Endothelial cell of umbilical vein (primary cell): ENCODE measurements at regions not wholly inside any gene's neighbourhood (a gene's known extent, or its start where the extent isn't known, plus 50 kb on each side); places are given as distances from the start of the nearest gene placed in this dataset.

Experiments
- BruUV-seq: library from RNA; stranded (reverse); fragments of 400-500 nt; replicated peaks from 2 replicates; lab custom pipeline; 2021; lab: Mats Ljungman, UMichigan
- CTCF ChIA-PET: fragments of 300-600, 350-600 bp; sonication (Branson Sonifier 250); formaldehyde crosslinking; loops from one replicate; lab custom pipeline; 2021; ENCODE audit warnings: antibody characterized with exemption, inconsistent platforms; lab: Charles Lee
- POLR2A ChIA-PET: fragments of 300-600, 350-600 bp; sonication (Branson Sonifier 250); formaldehyde crosslinking; loops from one replicate; lab custom pipeline; 2021; ENCODE audit warnings: antibody characterized with exemption, inconsistent platforms; lab: Charles Lee
- DNase-seq: peaks from one replicate; pipeline ENCODE4 v3.0.0-alpha.2; 2011; ENCODE audit warnings: low read depth, low spot score
- FAIRE-seq: peaks from 2 replicates; lab custom pipeline; 2011; peaks lifted over from hg19 to GRCh38; lab: Jason Lieb, UNC
- H2AFZ ChIP-seq: 2 replicates; pipeline ENCODE4 v1.6.0; 2012; ENCODE audit warnings: low read depth, low read length, control low read depth, inconsistent platforms
- H3K27ac ChIP-seq: 2 replicates; pipeline ENCODE4 v1.5.1; 2011; ENCODE audit warnings: low read depth, mild to moderate bottlenecking, control low read depth, low read length, moderate library complexity; ENCODE audit not compliant: insufficient read depth
- H3K27me3 ChIP-seq, 2 experiments: 2 replicates each; pipeline versions ENCODE4 v1.6.0 to v1.6.1; 2011; ENCODE audit warnings: low read length in 2 of 2, mixed read lengths in 1 of 2; ENCODE audit not compliant: control insufficient read depth in 2 of 2, insufficient read depth in 2 of 2
- H3K36me3 ChIP-seq, 2 experiments: 2 replicates in 1 of 2; 3 replicates in 1 of 2; pipeline ENCODE4 v1.5.1; 2011; ENCODE audit warnings: low read length in 2 of 2, mild to moderate bottlenecking in 1 of 2, moderate library complexity in 1 of 2; ENCODE audit not compliant: control insufficient read depth in 2 of 2, insufficient read depth in 2 of 2; ENCODE audit errors: extremely low read depth in 1 of 2
- H3K4me1 ChIP-seq: 3 replicates; pipeline ENCODE4 v1.5.1; 2011; ENCODE audit warnings: mild to moderate bottlenecking, low read length; ENCODE audit not compliant: control insufficient read depth, insufficient read depth; ENCODE audit errors: extremely low read depth
- H3K4me2 ChIP-seq: 2 replicates; pipeline ENCODE4 v1.6.1; 2011; ENCODE audit warnings: low read length, control low read depth, mixed read lengths; ENCODE audit not compliant: insufficient read depth
- H3K4me3 ChIP-seq, 3 experiments: fragments of 200-600 bp in 1 of 3; sonication (generic), shearing (Covaris generic) in 1 of 3; replicated peaks in 1 of 3; 2 replicates each; pipeline ENCODE4 v1.5.1; 2011 to 2016; ENCODE audit warnings: control low read depth in 3 of 3, low read length in 3 of 3, mild to moderate bottlenecking in 2 of 3, inconsistent platforms in 1 of 3, low read depth in 1 of 3, moderate library complexity in 1 of 3; ENCODE audit not compliant: insufficient read depth in 1 of 3
- H3K79me2 ChIP-seq: 2 replicates; pipeline ENCODE4 v1.6.0; 2012; ENCODE audit warnings: low read length, inconsistent platforms; ENCODE audit not compliant: control insufficient read depth, insufficient read depth
- H3K9ac ChIP-seq: replicated peaks from 2 replicates; pipeline ENCODE3; 2011; ENCODE audit warnings: low read length, control low read depth; ENCODE audit not compliant: insufficient read depth; ENCODE audit errors: extremely low read depth
- H3K9me1 ChIP-seq: replicated peaks from 3 replicates; pipeline ENCODE4 v1.6.0; 2011; ENCODE audit warnings: mild to moderate bottlenecking, low read length; ENCODE audit not compliant: control insufficient read depth, insufficient read depth; ENCODE audit errors: extremely low read depth
- H3K9me3 ChIP-seq: replicated peaks from 2 replicates; pipeline ENCODE4 v1.5.1; 2012; ENCODE audit warnings: low read length, inconsistent platforms; ENCODE audit not compliant: control insufficient read depth, insufficient read depth
- H4K20me1 ChIP-seq: replicated peaks from 2 replicates; pipeline ENCODE3; 2011; ENCODE audit warnings: mild to moderate bottlenecking, low read length; ENCODE audit not compliant: control insufficient read depth, insufficient read depth; ENCODE audit errors: extremely low read depth
- EZH2 ChIP-seq: IDR thresholded peaks from 2 replicates; pipeline ENCODE4 v1.6.1; 2012; ENCODE audit warnings: borderline replicate concordance, low read depth, mild to moderate bottlenecking, moderate library complexity, low read length, inconsistent platforms; ENCODE audit not compliant: severe bottlenecking
- FOS ChIP-seq: IDR thresholded peaks from 2 replicates; pipeline ENCODE4 v1.6.1; 2011; ENCODE audit warnings: mild to moderate bottlenecking, low read length, moderate library complexity, borderline replicate concordance; ENCODE audit not compliant: insufficient read depth
- GATA2 ChIP-seq: IDR thresholded peaks from 2 replicates; pipeline ENCODE4 v1.7.0; 2011; ENCODE audit warnings: low read depth, mild to moderate bottlenecking, moderate library complexity, mixed read lengths, low read length; ENCODE audit not compliant: insufficient read length, insufficient read depth
- JUN ChIP-seq: IDR thresholded peaks from 2 replicates; pipeline ENCODE4 v1.6.1; 2011; ENCODE audit warnings: borderline replicate concordance, low read depth; ENCODE audit not compliant: insufficient read length, insufficient read depth
- MYC ChIP-seq: IDR thresholded peaks from one replicate; pipeline ENCODE4 v1.6.1; 2011; ENCODE audit warnings: mild to moderate bottlenecking, low read depth, low read length
- POLR2A ChIP-seq: IDR thresholded peaks from 2 replicates; pipeline ENCODE4 v1.6.1; 2012; ENCODE audit warnings: low read depth, mild to moderate bottlenecking, control low read depth, low read length
- POLR2AphosphoS5 ChIP-seq: IDR thresholded peaks from 2 replicates; pipeline ENCODE4 v1.6.1; 2012; ENCODE audit warnings: low read depth, mild to moderate bottlenecking, control low read depth, low read length, moderate library complexity; ENCODE audit not compliant: insufficient read depth
- dilution Hi-C: fragments of 300-500 bp; cut with MboI; formaldehyde crosslinking; loops from one replicate; pipeline ENCODE4 v1.15.0; 2019; ENCODE audit warnings: low sequenced_read_pairs; ENCODE audit not compliant: extremely low pct_ligation_motif_present
- intact Hi-C: fragments of 100-400 bp; cut with micrococcal nuclease; formaldehyde crosslinking; loops from one replicate; pipeline ENCODE4 v1.10.0; 2022
- TF ChIP-seq, protein P1 (sequence below), 2 donors: IDR thresholded peaks; 1 replicate in 1 of 2; 2 replicates in 1 of 2; pipeline ENCODE4 v1.5.1; 2011; ENCODE audit warnings: low read length in 2 of 2, mild to moderate bottlenecking in 2 of 2, moderate library complexity in 2 of 2, control low read depth in 1 of 2, inconsistent platforms in 1 of 2, low read depth in 1 of 2; ENCODE audit not compliant: insufficient read depth in 1 of 2; ENCODE audit errors: extremely low read depth in 1 of 2
- TF ChIP-seq, protein P2 (sequence below): IDR thresholded peaks from 2 replicates; pipeline ENCODE4 v1.6.1; 2011; ENCODE audit not compliant: insufficient read depth, insufficient read length

GRCh38 chr2:187988348-187988747, 303.3 kb upstream of the GULP1 start:
- Histone ChIP-seq H3K27me3 (no peaks in the 10 kb centered on the region), H2AFZ (no peak overlapping the region), H3K4me2 (no peak overlapping the region), H3K79me2 (no peaks in the 10 kb centered on the region), H4K20me1 (no peaks in the 10 kb centered on the region), H3K9me1 (no peaks in the 10 kb centered on the region), H3K4me3 (no peak overlapping the region), H3K4me1 (peaks cover 6% of the 10 kb centered on the region), H3K9ac (no peak overlapping the region), H3K9me3 (no peaks in the 10 kb centered on the region), H3K36me3 (no peaks in the 10 kb centered on the region), H3K27ac (no peak overlapping the region)
- no TSS peak for BruUV-seq
- ChIA-PET POLR2A (no interaction called here), CTCF (no interaction called here)
- DNase-seq, result no peak
- TF ChIP-seq POLR2A (no peak), EZH2 (no peak), POLR2AphosphoS5 (no peak), GATA2 (no peak), JUN (no peak), MYC (no peak), FOS (no peak)
- TF ChIP-seq, protein P1, sequence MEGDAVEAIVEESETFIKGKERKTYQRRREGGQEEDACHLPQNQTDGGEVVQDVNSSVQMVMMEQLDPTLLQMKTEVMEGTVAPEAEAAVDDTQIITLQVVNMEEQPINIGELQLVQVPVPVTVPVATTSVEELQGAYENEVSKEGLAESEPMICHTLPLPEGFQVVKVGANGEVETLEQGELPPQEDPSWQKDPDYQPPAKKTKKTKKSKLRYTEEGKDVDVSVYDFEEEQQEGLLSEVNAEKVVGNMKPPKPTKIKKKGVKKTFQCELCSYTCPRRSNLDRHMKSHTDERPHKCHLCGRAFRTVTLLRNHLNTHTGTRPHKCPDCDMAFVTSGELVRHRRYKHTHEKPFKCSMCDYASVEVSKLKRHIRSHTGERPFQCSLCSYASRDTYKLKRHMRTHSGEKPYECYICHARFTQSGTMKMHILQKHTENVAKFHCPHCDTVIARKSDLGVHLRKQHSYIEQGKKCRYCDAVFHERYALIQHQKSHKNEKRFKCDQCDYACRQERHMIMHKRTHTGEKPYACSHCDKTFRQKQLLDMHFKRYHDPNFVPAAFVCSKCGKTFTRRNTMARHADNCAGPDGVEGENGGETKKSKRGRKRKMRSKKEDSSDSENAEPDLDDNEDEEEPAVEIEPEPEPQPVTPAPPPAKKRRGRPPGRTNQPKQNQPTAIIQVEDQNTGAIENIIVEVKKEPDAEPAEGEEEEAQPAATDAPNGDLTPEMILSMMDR (IDR thresholded peaks at IDR 0.05; ENCODE audit: extremely low read depth in 1 of 2, insufficient read depth in 1 of 2, low read depth in 1 of 2, low read length in 2 of 2), result no peak
- TF ChIP-seq, protein P2, sequence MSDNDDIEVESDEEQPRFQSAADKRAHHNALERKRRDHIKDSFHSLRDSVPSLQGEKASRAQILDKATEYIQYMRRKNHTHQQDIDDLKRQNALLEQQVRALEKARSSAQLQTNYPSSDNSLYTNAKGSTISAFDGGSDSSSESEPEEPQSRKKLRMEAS, result no peak
- dilution Hi-C loops (no loop called here), intact Hi-C loops (no loop called here)
- FAIRE-seq, result no peak
